BLaER1 (cell line): ENCODE measurements at regions not wholly inside any gene's neighbourhood (a gene's known extent, or its start where the extent isn't known, plus 50 kb on each side); places are given as distances from the start of the nearest gene placed in this dataset.

Source experiments
- H3K27ac ChIP-seq: shearing (Covaris generic); formaldehyde crosslinking; 2 replicates; pipeline ENCODE4 v1.8.1; 2022
- H3K27me3 ChIP-seq: shearing (Covaris generic); formaldehyde crosslinking; 2 replicates; pipeline ENCODE4 v1.8.1; 2022
- H3K36me3 ChIP-seq: shearing (Covaris generic); formaldehyde crosslinking; 2 replicates; pipeline ENCODE4 v1.8.1; 2022
- H3K4me1 ChIP-seq: shearing (Covaris generic); formaldehyde crosslinking; 2 replicates; pipeline ENCODE4 v1.8.1; 2022
- H3K4me2 ChIP-seq: shearing (Covaris generic); formaldehyde crosslinking; 2 replicates; pipeline ENCODE4 v1.8.1; 2022
- H3K4me3 ChIP-seq: shearing (Covaris generic); formaldehyde crosslinking; 2 replicates; pipeline ENCODE4 v1.8.1; 2022
- H3K9ac ChIP-seq: shearing (Covaris generic); formaldehyde crosslinking; 2 replicates; pipeline ENCODE4 v1.8.1; 2022
- H3K9me3 ChIP-seq: shearing (Covaris generic); formaldehyde crosslinking; 2 replicates; pipeline ENCODE4 v1.8.1; 2022
- H4K20me1 ChIP-seq: shearing (Covaris generic); formaldehyde crosslinking; 2 replicates; pipeline ENCODE4 v1.8.1; 2022
- Cebpa-rat ChIP-seq: shearing (Covaris generic); IDR thresholded peaks from 2 replicates; pipeline ENCODE4 v1.8.1; 2022

GRCh38 chr12:111055181-111055880 is 135.0 kb upstream of the MYL2 start:
- Histone ChIP-seq H3K27me3 (no peaks in the 10 kb centered on the region), H3K9ac (no peak overlapping the region), H3K4me1 (peaks cover 18% of the 10 kb centered on the region), H3K36me3 (no peaks in the 10 kb centered on the region), H3K9me3 (no peaks in the 10 kb centered on the region), H3K27ac (no peak overlapping the region), H3K4me3 (no peak overlapping the region), H4K20me1 (no peaks in the 10 kb centered on the region), H3K4me2 (no peak overlapping the region)
- TF ChIP-seq Cebpa-rat, result no peak

GRCh38 chr12:111048991-111049390 is 128.6 kb upstream of the MYL2 start:
- Histone ChIP-seq H3K9me3 (no peaks in the 10 kb centered on the region), H3K27ac (no peak overlapping the region), H3K4me3 (no peak overlapping the region), H3K4me2 (no peak overlapping the region), H3K27me3 (no peaks in the 10 kb centered on the region), H4K20me1 (no peaks in the 10 kb centered on the region), H3K36me3 (no peaks in the 10 kb centered on the region), H3K9ac (no peak overlapping the region), H3K4me1 (no peaks in the 10 kb centered on the region)
- no peak for TF ChIP-seq Cebpa-rat

- H3K27ac ChIP-seq, result no peak overlapping the region
- H3K9me3 ChIP-seq, result no peaks in the 10 kb centered on the region
- no peaks in the 10 kb centered on the region for H4K20me1 ChIP-seq
- no peak for TF ChIP-seq Cebpa-rat
- H3K9ac ChIP-seq, result no peak overlapping the region
- no peak overlapping the region for H3K4me2 ChIP-seq
- H3K4me3 ChIP-seq, result no peak overlapping the region
- H3K36me3 ChIP-seq, result no peaks in the 10 kb centered on the region
- H3K27me3 ChIP-seq, result no peaks in the 10 kb centered on the region
- peaks cover 3% of the 10 kb centered on the region; the same call in 1 of the 2 replicates for H3K4me1 ChIP-seq
These were observed 126.5 kb upstream of the MYL2 start for GRCh38 chr12:111046896-111047295.

GRCh38 chr12:111045941-111046340 is 125.6 kb upstream of the MYL2 start:
- H3K4me2 ChIP-seq, result no peak overlapping the region
- no peaks in the 10 kb centered on the region for H3K27me3 ChIP-seq
- H3K9ac ChIP-seq, result no peak overlapping the region
- H3K4me1 ChIP-seq, result peaks cover 12% of the 10 kb centered on the region
- H3K9me3 ChIP-seq, result no peaks in the 10 kb centered on the region
- H3K4me3 ChIP-seq, result no peak overlapping the region
- H4K20me1 ChIP-seq, result no peaks in the 10 kb centered on the region
- H3K27ac ChIP-seq, result no peak overlapping the region
- H3K36me3 ChIP-seq, result no peaks in the 10 kb centered on the region
- no peak for TF ChIP-seq Cebpa-rat

- Histone ChIP-seq H3K4me3 (no peak overlapping the region), H3K9me3 (no peaks in the 10 kb centered on the region), H3K9ac (no peak overlapping the region), H4K20me1 (peaks cover 13% of the 10 kb centered on the region), H3K36me3 (no peaks in the 10 kb centered on the region), H3K4me1 (peaks cover 28% of the 10 kb centered on the region), H3K4me2 (peak overlapping the region; percentile 35), H3K27me3 (peaks cover 26% of the 10 kb centered on the region), H3K27ac (no peak overlapping the region)
- no peak for TF ChIP-seq Cebpa-rat
These were observed 120.7 kb upstream of the MYL2 start for GRCh38 chr12:111041091-111041490.

GRCh38 chr12:111040690-111041089 is 120.3 kb upstream of the MYL2 start:
- TF ChIP-seq Cebpa-rat, result no peak
- H3K4me2 ChIP-seq, result peak overlapping the region; percentile 35; the same call in 1 of the 2 replicates
- H4K20me1 ChIP-seq, result peaks cover 17% of the 10 kb centered on the region
- H3K4me3 ChIP-seq, result no peak overlapping the region
- H3K4me1 ChIP-seq, result peaks cover 30% of the 10 kb centered on the region
- no peaks in the 10 kb centered on the region for H3K9me3 ChIP-seq
- no peak overlapping the region for H3K9ac ChIP-seq
- no peak overlapping the region for H3K27ac ChIP-seq
- no peaks in the 10 kb centered on the region for H3K36me3 ChIP-seq
- peaks cover 30% of the 10 kb centered on the region for H3K27me3 ChIP-seq

GRCh38 chr12:111038941-111039340 is 118.6 kb upstream of the MYL2 start:
- Histone ChIP-seq H3K27ac (no peak overlapping the region), H3K4me2 (peak overlapping the region; percentile 37), H3K4me1 (peaks cover 46% of the 10 kb centered on the region), H4K20me1 (peaks cover 35% of the 10 kb centered on the region), H3K9ac (no peak overlapping the region), H3K4me3 (no peak overlapping the region), H3K9me3 (no peaks in the 10 kb centered on the region), H3K27me3 (peaks cover 48% of the 10 kb centered on the region), H3K36me3 (no peaks in the 10 kb centered on the region)
- no peak for TF ChIP-seq Cebpa-rat

- H3K9me3 ChIP-seq, result no peaks in the 10 kb centered on the region
- H3K9ac ChIP-seq, result no peak overlapping the region
- peaks cover 50% of the 10 kb centered on the region for H3K4me1 ChIP-seq
- no peak for TF ChIP-seq Cebpa-rat
- no peak overlapping the region for H3K27ac ChIP-seq
- H3K36me3 ChIP-seq, result no peaks in the 10 kb centered on the region
- H4K20me1 ChIP-seq, result peaks cover 42% of the 10 kb centered on the region
- H3K4me2 ChIP-seq, result peak overlapping the region; percentile 37; the same call in 1 of the 2 replicates
- H3K4me3 ChIP-seq, result no peak overlapping the region
- H3K27me3 ChIP-seq, result peaks cover 56% of the 10 kb centered on the region
These were observed 117.7 kb upstream of the MYL2 start for GRCh38 chr12:111038077-111038476.

- H3K4me2 ChIP-seq, result no peak overlapping the region
- H3K4me1 ChIP-seq, result peaks cover 49% of the 10 kb centered on the region
- H3K9ac ChIP-seq, result no peak overlapping the region
- H4K20me1 ChIP-seq, result peaks cover 49% of the 10 kb centered on the region
- H3K36me3 ChIP-seq, result no peaks in the 10 kb centered on the region
- peaks cover 67% of the 10 kb centered on the region for H3K27me3 ChIP-seq
- no peak overlapping the region for H3K4me3 ChIP-seq
- H3K27ac ChIP-seq, result no peak overlapping the region
- no peak for TF ChIP-seq Cebpa-rat
- H3K9me3 ChIP-seq, result no peaks in the 10 kb centered on the region
These were observed 116.7 kb upstream of the MYL2 start for GRCh38 chr12:111037047-111037446.

GRCh38 chr12:111035578-111036301 is 115.4 kb upstream of the MYL2 start:
- Histone ChIP-seq H3K4me3 (peak overlapping the region; percentile 63; the same call in 1 of the 2 replicates), H3K4me2 (peak overlapping the region; percentile 82; the same call in 1 of the 2 replicates), H3K4me1 (peaks cover 36% of the 10 kb centered on the region), H3K9ac (no peak overlapping the region), H3K27ac (no peak overlapping the region), H4K20me1 (peaks cover 54% of the 10 kb centered on the region), H3K9me3 (no peaks in the 10 kb centered on the region), H3K27me3 (peaks cover 80% of the 10 kb centered on the region), H3K36me3 (no peaks in the 10 kb centered on the region)
- no peak for TF ChIP-seq Cebpa-rat
